Erythroblast (primary cell): ENCODE measurements at regions not wholly inside any gene's neighbourhood (a gene's known extent, or its start where the extent isn't known, plus 50 kb on each side); places are given as distances from the start of the nearest gene placed in this dataset.
A peak's percentile ranks its signal among the peaks of the same experiment; 100 is the strongest.

ENCODE experiments used
- DNase-seq, 2 experiments: peaks; one replicate each; lab custom pipeline; 2025; lab: John Stamatoyannopoulos, UW
- GATA1 ChIP-seq: IDR thresholded peaks from 2 replicates; pipeline ENCODE4 v1.6.1; 2011; ENCODE audit warnings: low read depth, mild to moderate bottlenecking, control low read depth, low read length, moderate library complexity
- POLR2A ChIP-seq: IDR thresholded peaks from 2 replicates; pipeline ENCODE4 v1.6.1; 2011; ENCODE audit warnings: mild to moderate bottlenecking, low read length

DNA sequence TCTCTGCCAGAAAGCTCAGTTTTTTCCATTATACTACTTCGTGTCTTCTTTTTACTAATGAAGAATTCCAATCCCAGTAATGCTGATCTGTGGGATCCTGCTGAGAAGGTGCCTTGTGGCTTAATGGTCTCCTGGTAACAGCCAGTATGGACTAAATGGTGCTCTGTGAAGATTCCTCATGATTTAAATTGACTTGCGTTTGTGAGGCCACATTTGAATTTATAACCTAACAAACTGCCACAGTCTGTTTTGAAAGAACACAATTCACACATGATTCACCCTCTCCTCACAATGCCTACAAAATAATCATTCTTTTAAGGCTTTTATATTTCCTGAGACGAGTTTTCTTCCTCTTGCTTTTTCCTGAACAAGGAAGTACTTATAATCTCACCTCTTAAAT lies 140.0 kb downstream of the MBL2 start:
- no peak for DNase-seq
- TF ChIP-seq GATA1, result no peak
- TF ChIP-seq POLR2A, result no peak

DNA sequence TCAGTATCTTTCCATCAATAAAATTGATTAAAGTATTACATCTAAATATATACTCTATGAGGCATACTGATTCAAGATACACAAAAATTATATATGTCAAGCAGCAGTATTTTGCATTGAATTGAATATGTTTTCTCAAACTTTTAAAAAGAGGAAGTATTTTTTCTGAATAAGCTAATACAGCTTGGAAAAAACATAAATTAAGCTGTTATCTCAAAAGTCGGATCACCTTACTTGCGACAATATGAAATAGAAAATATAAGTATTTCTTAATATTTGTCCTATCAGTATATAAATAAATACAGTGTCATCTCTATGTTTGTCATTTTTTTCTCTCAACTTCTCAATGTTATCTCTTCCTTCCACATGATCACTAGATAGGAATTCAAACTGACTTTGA lies 139.3 kb downstream of the MBL2 start:
- TF ChIP-seq POLR2A, result no peak
- no peak for TF ChIP-seq GATA1

DNA sequence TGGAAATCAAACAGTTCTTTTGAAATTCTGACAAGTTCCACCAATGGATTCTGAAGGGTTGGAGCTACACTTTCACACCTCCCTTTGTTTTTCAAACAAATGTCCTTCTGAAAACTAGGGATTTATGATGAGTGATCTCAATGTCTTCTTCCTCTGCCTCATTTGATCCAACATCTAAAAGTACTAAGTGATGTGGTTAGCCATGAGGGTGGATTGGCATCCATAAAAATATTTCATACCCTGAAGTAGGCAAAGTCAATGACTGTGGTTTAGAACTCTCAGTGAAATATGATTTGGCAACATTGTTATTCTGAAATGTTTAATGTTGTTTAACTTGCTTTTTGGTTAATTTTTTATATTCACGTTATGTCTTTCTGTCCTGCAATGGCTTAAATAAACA lies 136.9 kb downstream of the MBL2 start:
- no peak for TF ChIP-seq POLR2A
- no peak for TF ChIP-seq GATA1
- DNase-seq, result no peak

More for the DNA sequence above, 139.3 kb downstream of the MBL2 start:
- peak in 1 of 2 experiments; percentile 2 for DNase-seq

DNA sequence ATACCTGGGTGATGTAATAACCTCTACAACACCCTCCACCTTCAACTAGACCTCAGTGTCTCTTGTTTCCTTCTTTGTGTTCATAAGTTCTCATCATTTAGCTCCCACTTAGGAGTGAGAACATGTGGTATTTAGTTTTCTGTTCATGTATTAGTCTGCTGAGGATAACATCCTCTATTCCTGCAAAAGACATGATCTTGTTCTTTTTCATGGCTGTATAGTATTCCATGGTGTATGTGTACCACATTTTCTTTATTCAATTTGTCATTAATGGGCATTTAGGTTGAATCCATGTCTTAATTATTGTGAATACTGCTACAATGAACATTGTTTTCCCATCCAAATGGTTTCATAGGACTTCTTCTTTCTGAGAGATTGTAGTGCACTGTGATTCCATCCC lies 135.7 kb downstream of the MBL2 start:
- TF ChIP-seq POLR2A, result no peak
- no peak for TF ChIP-seq GATA1
- no peak for DNase-seq

DNA sequence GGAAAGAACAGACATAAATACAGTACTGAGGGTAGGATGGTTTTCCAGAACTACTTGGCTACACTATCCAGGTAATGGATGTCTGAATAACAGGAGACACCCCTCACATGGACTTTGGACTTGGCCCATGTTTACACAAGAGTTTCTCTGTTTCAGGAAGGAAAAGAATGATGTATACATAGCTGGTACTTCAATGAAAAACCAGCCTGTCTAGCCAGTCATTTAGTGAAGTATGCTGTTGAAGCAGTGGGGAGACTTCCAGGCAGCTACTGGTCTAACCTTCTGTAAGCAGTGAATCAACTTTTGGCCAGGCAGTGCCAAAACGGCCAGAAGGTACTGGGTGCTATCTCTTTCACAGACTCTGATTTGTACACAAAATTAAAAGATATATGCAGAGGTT lies 135.0 kb downstream of the MBL2 start:
- TF ChIP-seq POLR2A (no peak), GATA1 (no peak)
- DNase-seq, result no peak

DNA sequence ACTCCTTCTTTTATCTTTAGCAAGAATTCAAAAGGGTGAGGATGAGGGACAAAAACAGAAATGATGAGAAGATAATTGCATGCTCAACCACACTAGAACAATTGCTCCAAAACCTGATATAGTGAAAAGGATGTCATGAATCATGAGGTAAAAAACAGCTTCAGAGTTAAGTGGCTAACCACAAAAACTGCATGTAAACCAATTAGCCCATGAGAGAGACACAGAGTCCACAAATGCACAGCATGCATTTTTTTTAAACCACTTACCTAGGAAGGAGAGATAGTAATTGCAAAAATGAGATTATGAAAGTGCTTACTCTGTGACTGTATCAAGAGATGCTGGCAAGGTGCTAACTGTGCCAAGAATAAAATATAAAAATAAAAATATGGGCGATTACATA lies 132.9 kb downstream of the MBL2 start:
- DNase-seq, result no peak
- no peak for TF ChIP-seq GATA1
- TF ChIP-seq POLR2A, result no peak

DNA sequence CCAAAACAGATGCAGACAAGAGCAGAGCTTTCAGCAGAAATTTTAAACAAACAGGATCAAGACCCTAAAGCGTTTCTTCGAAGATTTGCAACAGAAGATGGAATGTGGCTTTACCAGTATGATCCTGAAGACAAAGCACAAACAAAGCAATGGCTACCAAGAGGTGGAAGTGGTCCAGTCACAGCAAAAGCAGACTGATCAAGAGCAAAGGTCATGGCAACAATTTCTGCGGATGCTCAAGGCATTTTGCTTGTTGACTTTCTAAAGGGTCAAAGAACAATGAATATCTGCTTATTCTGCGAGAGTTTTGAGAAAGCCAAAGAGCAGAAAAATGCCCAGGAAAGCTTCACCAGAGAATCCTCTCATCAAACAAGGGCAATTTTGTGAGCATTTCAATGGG lies 130.4 kb downstream of the MBL2 start:
- TF ChIP-seq GATA1 (no peak), POLR2A (no peak)

DNA sequence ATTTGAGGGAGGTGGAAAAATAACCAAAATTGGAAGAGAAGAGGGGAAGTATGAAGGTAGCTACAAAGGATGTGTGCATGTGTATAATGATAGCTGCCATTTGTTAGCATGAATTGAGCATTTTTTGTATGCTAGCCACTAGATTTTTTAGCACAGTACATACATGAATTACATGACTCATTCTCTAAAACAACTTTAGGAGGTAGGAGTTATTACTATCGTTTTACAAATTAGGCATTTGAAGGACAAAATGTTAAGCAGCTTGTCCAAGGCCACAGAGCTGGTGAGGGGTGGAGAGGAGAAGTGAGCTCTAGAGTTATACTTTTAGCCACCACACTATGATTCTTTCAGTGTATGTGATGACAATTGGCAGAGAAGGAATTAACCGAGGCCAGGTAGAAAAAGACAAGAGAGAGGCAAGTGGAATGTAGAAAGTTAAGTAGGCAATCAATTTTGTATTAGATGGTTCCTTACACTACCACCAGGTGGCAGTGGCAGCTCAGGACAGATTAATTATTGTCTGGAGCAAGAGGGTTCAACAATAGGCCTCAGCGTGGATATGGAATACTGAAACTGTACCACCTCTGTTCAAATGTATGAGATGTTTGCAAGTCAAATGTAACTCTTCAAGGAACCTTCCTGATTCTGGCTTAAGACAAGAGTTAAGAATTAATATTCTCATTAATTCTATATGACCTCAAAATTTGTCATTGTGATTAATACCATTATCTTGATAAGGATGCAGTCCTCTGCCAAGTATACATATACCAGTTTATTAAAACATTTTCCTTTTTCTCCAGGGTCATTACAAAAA lies 128.0 kb downstream of the MBL2 start:
- peak; percentile 63 to 66 for DNase-seq
- TF ChIP-seq POLR2A (no peak), GATA1 (no peak)

More for the DNA sequence above, 130.4 kb downstream of the MBL2 start:
- no peak for DNase-seq

DNA sequence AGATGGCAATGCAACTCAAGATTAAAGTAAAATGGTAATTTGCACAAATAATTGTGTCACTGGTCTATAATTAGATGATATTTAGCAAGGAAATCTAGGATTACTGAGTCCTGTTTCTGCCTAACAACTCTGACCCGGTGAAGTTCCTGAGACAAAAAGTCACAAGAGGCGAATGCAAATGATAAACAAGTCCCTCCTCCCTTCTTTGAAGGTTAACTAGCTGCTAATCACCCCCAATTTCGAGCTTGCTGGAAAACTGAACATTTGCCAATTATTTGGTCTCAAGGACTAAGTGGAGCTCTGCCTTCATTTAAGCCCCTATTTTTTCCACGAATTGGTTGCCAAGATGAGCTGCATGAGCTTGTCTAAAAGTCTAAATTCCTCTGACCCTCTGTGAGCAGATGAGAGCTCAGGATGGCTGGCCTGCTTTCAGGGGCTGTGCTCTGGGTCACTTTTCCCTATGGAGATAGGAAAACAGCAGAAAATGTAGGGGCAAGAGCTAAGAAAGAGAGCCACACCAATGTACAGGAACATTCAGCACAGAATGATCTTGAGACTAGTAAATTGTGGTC lies 127.3 kb downstream of the MBL2 start:
- TF ChIP-seq GATA1 (no peak), POLR2A (no peak)

DNA sequence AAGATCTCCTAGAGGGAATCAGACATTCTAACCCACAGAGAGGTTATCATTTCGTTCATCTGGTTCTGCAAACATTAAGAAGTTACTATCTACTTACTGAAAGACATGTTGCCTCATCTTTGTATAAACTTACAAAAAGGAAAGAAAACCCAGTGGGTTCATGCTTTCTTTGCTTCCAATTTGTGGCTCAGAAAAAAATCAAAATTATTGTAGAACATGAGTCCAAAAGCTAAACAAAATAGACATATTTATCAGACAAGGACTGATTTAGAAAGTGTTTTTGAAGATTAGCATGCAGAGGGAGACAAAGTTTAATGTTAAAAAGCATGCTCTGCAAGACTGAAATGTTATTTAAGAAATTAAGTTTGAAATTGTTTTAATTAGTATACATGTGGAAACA lies 123.1 kb downstream of the MBL2 start:
- DNase-seq, result no peak
- no peak for TF ChIP-seq GATA1
- no peak for TF ChIP-seq POLR2A

More for the DNA sequence above, 127.3 kb downstream of the MBL2 start:
- no peak for DNase-seq

DNA sequence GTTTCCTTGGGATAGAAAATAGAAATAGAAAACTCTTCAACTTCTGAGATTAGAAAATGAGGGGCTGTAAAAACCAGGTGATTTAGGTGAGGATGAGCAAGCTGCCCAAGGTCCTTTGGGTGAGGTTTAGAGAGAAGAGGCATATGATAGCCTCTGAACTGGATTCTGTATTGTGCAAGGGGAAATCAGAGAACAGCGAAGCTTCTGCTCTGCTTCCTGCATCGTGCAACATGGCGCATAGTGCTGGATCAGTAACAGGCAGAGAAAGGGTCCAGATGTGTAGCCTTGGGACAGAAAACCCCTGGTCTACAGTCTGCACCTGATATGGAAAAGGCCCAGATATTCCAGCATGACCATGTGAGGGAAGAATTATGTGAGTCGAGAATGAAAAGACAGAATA lies 121.7 kb downstream of the MBL2 start:
- no peak for DNase-seq
- TF ChIP-seq GATA1 (no peak), POLR2A (no peak)

DNA sequence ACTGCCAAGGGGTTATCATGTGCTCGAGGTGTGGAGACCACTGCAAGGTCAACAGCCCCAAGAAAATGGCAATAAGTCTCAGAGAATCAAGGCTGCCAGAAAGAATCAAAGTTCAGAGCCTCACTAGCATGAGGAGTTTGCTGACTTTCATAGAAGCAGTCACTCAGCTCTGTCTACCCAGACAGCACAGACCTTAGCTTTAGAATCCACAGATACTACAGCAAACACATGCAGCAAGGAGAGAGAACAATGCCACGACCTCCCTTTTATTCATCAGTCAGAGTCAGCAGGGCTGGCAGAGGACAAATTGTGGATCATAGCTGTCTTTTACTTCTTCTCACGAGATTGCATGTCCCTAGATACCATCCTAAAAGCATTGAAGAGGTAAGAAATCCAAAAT lies 121.3 kb downstream of the MBL2 start:
- TF ChIP-seq POLR2A (no peak), GATA1 (no peak)
- no peak for DNase-seq

DNA sequence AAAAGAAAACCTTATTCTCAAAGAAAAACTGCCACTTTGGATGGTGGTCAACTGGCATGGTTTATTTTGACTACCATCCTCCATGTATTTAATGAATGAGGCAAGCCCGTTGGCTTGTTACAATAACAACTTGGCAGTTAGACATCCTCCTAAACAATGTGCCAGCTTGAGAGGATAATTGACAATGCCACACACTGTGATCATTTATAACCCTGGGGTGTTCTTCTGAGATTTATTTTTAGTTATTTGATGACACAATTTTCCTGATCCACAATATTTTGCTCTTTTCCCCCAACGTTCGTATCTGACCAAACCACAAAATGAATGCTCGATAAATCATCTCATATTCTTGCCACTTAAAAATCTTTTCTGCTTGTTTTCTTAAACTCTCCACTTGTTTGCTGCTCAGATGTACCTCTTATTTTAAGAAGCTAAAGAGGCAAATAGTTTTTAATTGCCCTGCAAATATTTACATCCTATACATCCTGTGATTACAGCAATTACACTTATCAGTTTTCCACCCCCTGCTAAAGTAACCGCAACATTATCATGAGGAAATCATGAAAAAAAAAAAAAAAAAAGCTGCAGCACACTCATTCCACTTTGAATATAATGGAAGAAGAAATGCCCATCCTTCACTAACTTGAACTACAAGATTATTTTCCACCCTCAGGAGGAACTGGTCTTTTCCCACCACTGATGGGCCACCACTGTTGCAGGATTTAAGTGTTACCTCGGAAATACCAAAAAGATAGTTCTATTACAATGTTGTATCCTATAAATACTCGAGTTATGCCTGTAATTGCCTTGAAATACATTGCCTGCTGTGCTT lies 119.9 kb downstream of the MBL2 start:
- TF ChIP-seq POLR2A, result no peak
- TF ChIP-seq GATA1, result no peak
- no peak for DNase-seq

DNA sequence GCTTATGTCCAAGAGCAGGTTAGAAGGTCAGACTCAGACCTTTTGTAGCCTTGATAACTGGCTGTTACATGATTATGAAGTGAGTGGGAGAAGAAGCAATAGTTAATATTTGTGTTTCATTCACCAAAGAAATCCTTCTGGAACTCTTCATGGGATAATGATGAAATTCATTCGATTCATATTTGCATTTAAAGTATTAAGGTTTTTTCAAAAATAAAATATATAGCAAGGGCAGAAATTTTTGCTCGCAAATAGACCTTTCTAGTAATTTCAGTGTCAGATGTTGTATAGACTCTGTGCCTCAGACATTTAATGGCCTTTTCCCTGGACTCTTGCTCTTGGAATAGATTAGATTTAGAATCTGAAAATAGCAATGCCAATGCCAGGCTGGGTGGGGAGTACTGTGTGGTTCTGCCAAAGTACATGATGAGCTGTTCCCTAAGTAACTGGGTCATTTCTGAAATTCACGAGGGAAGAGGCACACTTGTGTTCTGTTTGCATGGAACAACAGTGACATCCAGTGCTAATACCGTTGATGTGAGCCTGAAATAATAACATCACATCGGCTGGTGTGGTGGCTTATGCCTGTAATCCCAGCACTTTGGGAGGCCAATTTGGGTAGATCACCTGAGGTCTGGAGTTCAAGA lies 119.2 kb downstream of the MBL2 start:
- DNase-seq, result no peak
- TF ChIP-seq GATA1 (no peak), POLR2A (no peak)
